Kidney epithelial cell (primary cell): ENCODE measurements at regions not wholly inside any gene's neighbourhood (a gene's known extent, or its start where the extent isn't known, plus 50 kb on each side); places are given as distances from the start of the nearest gene placed in this dataset.

Experiments
- DNase-seq: peaks from one replicate; pipeline ENCODE4 v3.0.0-alpha.2; 2010; ENCODE audit warnings: low read depth
- H3K27me3 ChIP-seq: 2 replicates; pipeline ENCODE4 v1.6.0; 2011; ENCODE audit warnings: low read length; ENCODE audit not compliant: control insufficient read depth, insufficient read depth
- H3K36me3 ChIP-seq: 2 replicates; pipeline ENCODE4 v1.5.1; 2011; ENCODE audit warnings: low read length; ENCODE audit not compliant: control insufficient read depth, insufficient read depth
- H3K4me3 ChIP-seq: 2 replicates; pipeline ENCODE4 v1.5.1; 2011; ENCODE audit warnings: low read depth, mild to moderate bottlenecking, control low read depth, low read length
- CTCF ChIP-seq: IDR thresholded peaks from 2 replicates; pipeline ENCODE4 v1.5.1; 2011; ENCODE audit warnings: mild to moderate bottlenecking, moderate library complexity, low read length, control low read depth, inconsistent platforms; ENCODE audit not compliant: insufficient read depth, poor library complexity, severe bottlenecking

- no peak overlapping the region for H3K4me3 ChIP-seq
- DNase-seq = no peak
- H3K27me3 ChIP-seq = peaks cover 2% of the 10 kb centered on the region
- TF ChIP-seq CTCF = no peak
- H3K36me3 ChIP-seq = no peaks in the 10 kb centered on the region
Measured at GRCh38 chr11:8335683-8336082, 72.0 kb upstream of the LMO1 start.

GRCh38 chr11:8335186-8335585 is 71.5 kb upstream of the LMO1 start:
- H3K27me3 ChIP-seq = peaks cover 2% of the 10 kb centered on the region
- no peak for TF ChIP-seq CTCF
- no peak for DNase-seq
- no peaks in the 10 kb centered on the region for H3K36me3 ChIP-seq
- no peak overlapping the region for H3K4me3 ChIP-seq

- H3K27me3 ChIP-seq = no peaks in the 10 kb centered on the region
- DNase-seq = no peak
- no peak overlapping the region for H3K4me3 ChIP-seq
- H3K36me3 ChIP-seq = no peaks in the 10 kb centered on the region
- TF ChIP-seq CTCF = no peak
Measured at GRCh38 chr11:8333811-8334401, 70.2 kb upstream of the LMO1 start.

GRCh38 chr11:8333376-8333775 is 69.7 kb upstream of the LMO1 start:
- no peak for DNase-seq
- no peak for TF ChIP-seq CTCF
- Histone ChIP-seq H3K36me3 (no peaks in the 10 kb centered on the region), H3K27me3 (no peaks in the 10 kb centered on the region), H3K4me3 (no peak overlapping the region)

GRCh38 chr11:8332891-8333290 is 69.2 kb upstream of the LMO1 start:
- Histone ChIP-seq H3K4me3 (no peak overlapping the region), H3K36me3 (no peaks in the 10 kb centered on the region), H3K27me3 (no peaks in the 10 kb centered on the region)
- no peak for TF ChIP-seq CTCF
- no peak for DNase-seq

GRCh38 chr11:8332196-8332595 is 68.5 kb upstream of the LMO1 start:
- TF ChIP-seq CTCF = no peak
- Histone ChIP-seq H3K36me3 (no peaks in the 10 kb centered on the region), H3K4me3 (no peak overlapping the region), H3K27me3 (no peaks in the 10 kb centered on the region)
- DNase-seq = no peak
